Liver (tissue), 8 donors: ENCODE measurements at regions not wholly inside any gene's neighbourhood (a gene's known extent, or its start where the extent isn't known, plus 50 kb on each side); places are given as distances from the start of the nearest gene placed in this dataset.

Experiments used
- DNase-seq: peaks from one replicate; pipeline ENCODE4 v3.0.0-alpha.2; 2017; ENCODE audit warnings: low spot score
- H3K27ac ChIP-seq, 2 donors: one replicate each; pipeline ENCODE4 v1.7.0; 2013; ENCODE audit warnings: inconsistent platforms in 2 of 2, low read length in 2 of 2, control low read depth in 1 of 2, low read depth in 1 of 2, mild to moderate bottlenecking in 1 of 2
- H3K27me3 ChIP-seq, 4 donors: one replicate each; pipeline versions ENCODE4 v1.6.1 to v1.7.0; 2013; ENCODE audit warnings: low read length in 3 of 4, inconsistent platforms in 1 of 4, mild to moderate bottlenecking in 1 of 4, moderate library complexity in 1 of 4; ENCODE audit not compliant: control insufficient read depth in 4 of 4, insufficient read depth in 4 of 4
- H3K36me3 ChIP-seq, 4 donors: one replicate each; pipeline versions ENCODE4 v1.6.1 to v1.7.0; 2013; ENCODE audit warnings: low read length in 3 of 4, mild to moderate bottlenecking in 3 of 4, low read depth in 1 of 4, moderate library complexity in 1 of 4; ENCODE audit not compliant: control insufficient read depth in 4 of 4, insufficient read depth in 3 of 4
- H3K4me1 ChIP-seq, 4 donors: one replicate each; pipeline versions ENCODE4 v1.6.1 to v1.7.0; 2013; ENCODE audit warnings: low read length in 3 of 4, mild to moderate bottlenecking in 3 of 4, moderate library complexity in 1 of 4; ENCODE audit not compliant: control insufficient read depth in 4 of 4, insufficient read depth in 4 of 4
- H3K4me3 ChIP-seq, 3 donors: one replicate each; pipeline versions ENCODE4 v1.6.1 to v1.7.0; 2013; ENCODE audit warnings: low read length in 3 of 3, control low read depth in 1 of 3, low read depth in 1 of 3, mild to moderate bottlenecking in 1 of 3
- H3K9ac ChIP-seq, 2 donors: one replicate each; pipeline ENCODE4 v1.7.0; 2013; ENCODE audit warnings: low read length in 2 of 2, mild to moderate bottlenecking in 2 of 2, moderate library complexity in 2 of 2, control low read depth in 1 of 2, low read depth in 1 of 2
- H3K9me3 ChIP-seq, 4 donors: one replicate each; pipeline versions ENCODE4 v1.6.1 to v1.7.0; 2013; ENCODE audit warnings: low read length in 3 of 4; ENCODE audit not compliant: control insufficient read depth in 4 of 4
- CTCF ChIP-seq: fragments of 150-350 bp; IDR thresholded peaks from 2 replicates; pipeline ENCODE4 v1.5.1; 2017; ENCODE audit warnings: improper control_type of control experiment, low read depth, low read length; ENCODE audit not compliant: missing input control
- EGR1 ChIP-seq, 2 donors: IDR thresholded peaks; 2 replicates each; pipeline ENCODE4 v1.6.1; 2016 to 2018; ENCODE audit warnings: antibody characterized with exemption in 2 of 2, low read depth in 2 of 2
- FOXA1 ChIP-seq: IDR thresholded peaks from 2 replicates; pipeline ENCODE4 v1.6.1; 2016; ENCODE audit warnings: antibody characterized with exemption
- FOXA2 ChIP-seq: IDR thresholded peaks from 2 replicates; pipeline ENCODE4 v1.6.1; 2016; ENCODE audit warnings: antibody characterized with exemption
- GABPA ChIP-seq, 2 donors: IDR thresholded peaks in 1 of 2; conservative IDR thresholded peaks in 1 of 2; 2 replicates each; pipeline ENCODE4 v1.6.1; 2016; ENCODE audit warnings: antibody characterized with exemption in 2 of 2, mild to moderate bottlenecking in 1 of 2, moderate library complexity in 1 of 2
- HNF4A ChIP-seq, 2 donors: conservative IDR thresholded peaks; 2 replicates each; pipeline ENCODE4 v1.6.1; 2016; ENCODE audit warnings: antibody characterized with exemption in 2 of 2, mild to moderate bottlenecking in 2 of 2
- JUND ChIP-seq, 2 donors: IDR thresholded peaks; 2 replicates each; pipeline ENCODE4 v1.6.1; 2016; ENCODE audit warnings: antibody characterized with exemption in 2 of 2
- NR2F2 ChIP-seq: IDR thresholded peaks from 2 replicates; pipeline ENCODE4 v1.6.1; 2016; ENCODE audit warnings: antibody characterized with exemption
- RAD21 ChIP-seq, 2 donors: IDR thresholded peaks; 2 replicates each; pipeline ENCODE4 v1.6.1; 2016; ENCODE audit warnings: antibody characterized with exemption in 2 of 2, mild to moderate bottlenecking in 2 of 2
- REST ChIP-seq: IDR thresholded peaks from 2 replicates; pipeline ENCODE4 v1.6.1; 2016; ENCODE audit warnings: antibody characterized with exemption, mild to moderate bottlenecking
- RXRA ChIP-seq, 2 donors: IDR thresholded peaks; 2 replicates each; pipeline ENCODE4 v1.6.1; 2017 to 2018; ENCODE audit warnings: antibody characterized with exemption in 2 of 2, mild to moderate bottlenecking in 1 of 2
- TAF1 ChIP-seq: conservative IDR thresholded peaks from 2 replicates; pipeline ENCODE4 v1.6.1; 2016; ENCODE audit warnings: antibody characterized with exemption, mild to moderate bottlenecking
- YY1 ChIP-seq: IDR thresholded peaks from 2 replicates; pipeline ENCODE4 v1.6.1; 2016; ENCODE audit warnings: antibody characterized with exemption, mild to moderate bottlenecking
- ZBTB33 ChIP-seq: IDR thresholded peaks from 2 replicates; pipeline ENCODE4 v1.6.1; 2016; ENCODE audit warnings: antibody characterized with exemption
- WGBS: extraction: QIAGEN DNeasy Blood & Tissue Kit; methylation state at CpG from one replicate; pipeline ENCODE4 v1.1.7; 2013; 5-methylcytosine and 5-hydroxymethylcytosine counted together
- TF ChIP-seq, protein P1 (sequence below): IDR thresholded peaks from 2 replicates; pipeline ENCODE4 v1.6.1; 2016; ENCODE audit warnings: antibody characterized with exemption
- donor health status: healthy.
- donor health status: healthy.
- donor health status: healthy.
- donor health status: healthy.
- donor health status: healthy.

- Histone ChIP-seq H3K27me3 (no peaks in the 10 kb centered on the region), H3K9ac (no peak overlapping the region), H3K4me3 (no peak overlapping the region), H3K27ac (no peak overlapping the region), H3K9me3 (no peaks in the 10 kb centered on the region), H3K36me3 (no peaks in the 10 kb centered on the region), H3K4me1 (no peaks in the 10 kb centered on the region)
- TF ChIP-seq ZBTB33 (no peak), TAF1 (no peak), CTCF (no peak), FOXA2 (no peak), REST (no peak), FOXA1 (no peak), NR2F2 (no peak)
- DNase-seq = no peak
- 92% methylated on average over 10 of the region's 10 CpGs for WGBS
Measured at GRCh38 chr16:73499276-73499675, 451.3 kb upstream of the ZFHX3 start.

DNA sequence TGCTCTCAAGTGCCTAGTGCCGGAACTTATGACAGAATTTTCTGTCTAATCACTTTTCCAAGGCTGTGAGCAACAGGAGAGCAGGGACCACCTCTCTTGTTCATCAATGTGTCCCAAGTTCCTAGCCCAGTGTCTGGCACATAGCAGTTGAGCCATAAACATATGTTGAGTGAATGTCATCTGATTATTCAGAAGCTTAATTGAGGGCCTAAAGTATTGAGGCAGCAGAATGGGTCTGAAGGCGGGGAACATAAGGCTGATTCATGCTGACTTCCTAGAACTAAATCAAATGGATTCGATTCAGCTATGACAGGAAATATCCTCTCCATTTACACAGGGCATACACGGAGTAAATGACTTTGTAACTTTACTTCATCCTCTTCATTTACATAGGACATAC lies 438.0 kb upstream of the ZFHX3 start:
- H3K4me3 ChIP-seq = no peak overlapping the region
- H3K27ac ChIP-seq = no peak overlapping the region
- H3K4me1 ChIP-seq = peaks cover 0 to 3% (median 0%) of the 10 kb centered on the region in 4 donors
- no peaks in the 10 kb centered on the region for H3K36me3 ChIP-seq
- H3K9me3 ChIP-seq = peaks cover 0 to 5% (median under 1%) of the 10 kb centered on the region in 4 donors
- WGBS = 64% methylated on average over 4 of the region's 4 CpGs
- no peak overlapping the region for H3K9ac ChIP-seq
- no peak for DNase-seq
- H3K27me3 ChIP-seq = peaks cover 0 to 4% (median 0%) of the 10 kb centered on the region in 4 donors
- TF ChIP-seq RXRA (IDR thresholded peaks at IDR 0.05) (no peak), RAD21 (IDR thresholded peaks at IDR 0.05) (no peak), GABPA (IDR thresholded peaks at IDR 0.05 in 1 of 2, conservative IDR thresholded peaks at IDR 0.05 in 1 of 2) (no peak), NR2F2 (no peak), JUND (IDR thresholded peaks at IDR 0.05) (no peak), ZBTB33 (no peak), CTCF (no peak), REST (no peak), TAF1 (no peak), EGR1 (IDR thresholded peaks at IDR 0.05; ENCODE audit: low read depth in 2 of 2) (no peak), FOXA2 (no peak), YY1 (no peak), HNF4A (conservative IDR thresholded peaks at IDR 0.05) (no peak)
- TF ChIP-seq, protein P1, sequence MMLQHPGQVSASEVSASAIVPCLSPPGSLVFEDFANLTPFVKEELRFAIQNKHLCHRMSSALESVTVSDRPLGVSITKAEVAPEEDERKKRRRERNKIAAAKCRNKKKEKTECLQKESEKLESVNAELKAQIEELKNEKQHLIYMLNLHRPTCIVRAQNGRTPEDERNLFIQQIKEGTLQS = no peak
